Left forelimb (tissue), 1 donor: ENCODE measurements at regions not wholly inside any gene's neighbourhood (a gene's known extent, or its start where the extent isn't known, plus 50 kb on each side); places are given as distances from the start of the nearest gene placed in this dataset.

ENCODE experiments used
- DNase-seq: peaks from one replicate; pipeline ENCODE4 v3.0.0-alpha.2; 2018; ENCODE audit warnings: low spot score

GRCh38 chr1:82491301-82492048 lies 690.7 kb downstream of the ADGRL2 start:
- DNase-seq, result no peak

- DNase-seq, result no peak
Observed at GRCh38 chr1:82487778-82488177, 687.0 kb downstream of the ADGRL2 start.

- no peak for DNase-seq
Observed at GRCh38 chr1:82486969-82487368, 686.2 kb downstream of the ADGRL2 start.

DNA sequence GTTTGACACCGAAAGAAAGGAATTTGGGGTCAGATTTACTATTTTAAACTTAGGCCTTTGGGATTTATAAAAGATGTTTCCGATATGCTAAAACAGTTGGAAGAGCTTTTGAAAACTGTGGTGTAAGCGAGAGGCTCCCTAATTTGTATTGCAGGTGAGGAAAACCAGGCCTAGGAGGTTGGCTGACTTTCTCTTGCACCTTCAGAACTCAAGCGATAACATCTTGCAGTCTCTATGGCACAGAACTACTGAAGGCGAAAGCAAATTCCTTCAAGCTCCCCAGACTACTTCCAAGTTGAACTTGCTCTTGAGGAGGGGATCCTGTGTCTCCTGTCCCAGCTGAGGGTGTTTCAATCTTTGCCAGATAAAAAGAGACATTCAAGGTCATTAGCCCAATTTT lies 685.7 kb downstream of the ADGRL2 start:
- DNase-seq, result no peak

DNA sequence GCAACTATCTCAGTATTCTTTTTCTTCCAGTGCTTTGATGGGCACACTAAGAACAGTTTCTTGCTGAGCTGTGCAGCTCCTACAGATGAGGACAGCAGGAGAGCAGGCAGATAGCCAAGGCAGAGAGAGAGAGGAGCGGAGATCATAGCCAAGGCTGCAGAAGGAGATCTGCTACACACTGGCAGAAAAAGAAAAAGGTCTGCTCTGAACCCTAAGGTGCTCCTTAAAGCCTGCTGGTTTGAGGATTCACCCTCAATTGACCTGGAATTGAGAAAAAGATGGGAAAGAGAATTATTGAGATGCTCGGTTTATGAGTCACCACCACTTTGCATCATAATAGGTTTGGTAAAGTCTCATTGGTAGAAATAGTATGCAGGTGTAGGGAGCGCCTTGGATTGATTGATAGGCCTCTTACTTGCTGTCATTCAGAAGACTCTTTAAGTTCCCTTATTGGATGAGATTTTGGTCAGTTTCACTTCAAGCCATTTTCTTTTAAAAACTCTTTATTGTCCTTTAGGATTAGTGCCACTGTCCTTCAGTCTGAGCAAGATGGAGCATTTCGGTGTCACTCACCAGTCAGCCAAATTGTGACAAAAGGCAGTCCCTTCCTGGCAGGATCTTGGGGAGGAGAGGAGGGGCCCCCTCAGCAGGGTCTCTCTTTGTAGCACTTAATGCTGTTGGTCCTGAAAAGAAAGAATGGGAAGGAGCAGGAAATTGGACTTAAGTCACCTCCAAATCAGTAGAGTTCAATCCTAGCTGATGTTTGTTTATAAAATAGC lies 685.0 kb downstream of the ADGRL2 start:
- DNase-seq, result peak; percentile 76

DNA sequence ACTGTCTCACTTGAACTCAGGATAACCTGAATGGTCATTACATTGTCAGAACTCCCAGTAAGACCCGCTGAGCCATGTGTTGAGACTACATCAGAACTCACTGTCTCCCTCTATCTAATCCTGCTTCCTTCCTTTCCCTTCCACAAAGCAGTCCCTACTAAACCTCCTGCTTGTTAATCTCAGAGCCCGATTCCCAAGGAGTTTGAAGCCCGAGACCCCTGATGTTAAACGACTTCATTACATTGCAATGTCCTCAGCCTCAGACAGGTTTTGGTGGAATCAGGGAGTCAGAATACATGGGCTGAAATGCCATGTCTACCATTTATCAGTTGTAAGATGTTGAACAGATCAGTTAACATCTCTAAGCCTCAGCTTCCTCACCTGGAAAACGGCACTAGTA lies 682.4 kb downstream of the ADGRL2 start:
- no peak for DNase-seq

- DNase-seq, result no peak
Observed at GRCh38 chr1:82478916-82479315, 678.2 kb downstream of the ADGRL2 start.

- DNase-seq, result no peak
Observed at GRCh38 chr1:82472489-82473131, 671.9 kb downstream of the ADGRL2 start.

DNA sequence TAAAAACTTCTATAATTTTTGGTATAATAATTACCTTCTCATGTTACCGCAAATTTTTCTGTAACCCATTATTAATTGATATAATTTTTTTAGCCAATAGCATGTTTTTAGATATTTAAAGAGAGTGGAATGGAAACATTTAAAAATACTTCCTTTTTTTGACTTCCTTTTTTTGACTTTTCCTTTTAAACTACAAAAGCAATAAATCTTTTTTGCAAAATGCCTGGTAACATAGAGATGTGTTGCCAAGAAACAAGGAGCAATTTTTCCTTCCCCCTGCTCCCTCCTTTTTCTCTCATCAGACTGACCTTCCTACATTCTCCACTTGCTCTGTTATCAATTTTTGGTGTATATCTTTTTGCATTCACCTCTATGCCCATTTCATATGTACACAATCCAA lies 666.2 kb downstream of the ADGRL2 start:
- DNase-seq, result no peak

- no peak for DNase-seq
Observed at GRCh38 chr1:82466416-82466815, 665.7 kb downstream of the ADGRL2 start.

- no peak for DNase-seq
Observed at GRCh38 chr1:82465024-82465423, 664.3 kb downstream of the ADGRL2 start.

DNA sequence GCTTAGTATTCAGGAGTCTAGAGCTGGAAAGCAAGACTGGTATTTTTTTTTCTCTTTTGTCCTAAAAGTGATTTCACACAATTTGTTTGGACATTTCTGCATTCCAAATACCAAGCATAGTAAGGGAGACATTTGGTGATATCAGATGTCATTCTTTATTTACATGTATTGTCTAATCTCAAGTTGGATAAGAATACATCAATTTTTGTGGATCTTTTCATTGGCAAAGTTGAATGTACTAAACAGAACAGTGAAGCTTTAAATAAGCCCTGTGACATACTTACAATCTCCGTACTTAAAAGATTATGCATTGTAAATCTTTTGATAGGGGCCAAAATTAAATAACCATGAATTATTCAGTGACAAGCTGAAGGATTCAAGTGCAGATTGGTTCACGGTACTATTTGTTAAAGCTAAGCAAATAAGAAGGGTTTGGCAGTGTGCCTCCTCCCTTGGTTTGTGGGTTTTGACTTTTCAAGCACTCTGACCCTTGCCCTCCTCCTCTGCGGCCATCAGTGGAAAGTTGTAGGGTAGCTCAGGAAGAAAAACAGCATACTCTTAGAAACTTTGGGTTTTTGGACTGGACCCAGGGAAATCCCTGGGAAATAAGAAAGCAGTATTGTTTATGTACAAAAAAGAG lies 663.7 kb downstream of the ADGRL2 start:
- no peak for DNase-seq

GRCh38 chr1:82463951-82464350 lies 663.2 kb downstream of the ADGRL2 start:
- no peak for DNase-seq

DNA sequence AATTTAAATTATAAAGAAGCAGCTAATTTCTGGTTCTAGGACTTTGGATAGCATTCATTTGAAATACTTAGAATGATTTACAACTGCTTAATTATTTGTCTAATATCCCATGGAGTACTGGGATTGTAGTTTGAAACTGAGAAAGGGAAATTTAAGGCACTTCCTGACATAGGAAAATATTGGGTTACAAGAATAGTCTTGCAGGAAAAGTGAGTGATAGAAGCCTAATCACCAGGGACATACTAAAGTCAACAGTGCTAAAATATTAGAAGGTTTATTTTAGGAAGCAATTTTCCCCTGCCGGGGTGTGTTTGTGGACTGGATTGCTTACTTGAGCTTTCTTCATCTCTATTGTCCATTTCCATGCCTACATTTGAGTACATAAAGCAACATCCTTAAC lies 661.6 kb downstream of the ADGRL2 start:
- DNase-seq, result no peak

DNA sequence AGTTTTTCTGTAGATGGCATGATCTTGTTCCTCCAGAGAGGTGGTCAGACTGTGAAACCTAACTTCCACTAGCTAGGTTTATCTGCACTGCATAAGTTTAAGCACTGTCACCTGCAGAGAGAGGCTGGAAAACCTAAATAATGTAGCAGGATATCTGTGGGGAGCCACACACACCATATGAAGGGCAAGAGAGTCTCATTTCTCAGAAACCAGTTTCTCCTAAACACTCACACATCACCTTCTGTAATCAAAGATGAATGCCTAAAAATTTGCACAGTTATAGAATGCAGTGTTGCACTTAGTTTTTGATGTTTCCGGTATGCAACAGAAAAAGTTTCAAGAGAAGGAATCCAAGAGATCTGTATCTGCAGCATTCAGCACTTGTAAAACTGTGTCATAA lies 654.6 kb downstream of the ADGRL2 start:
- DNase-seq, result no peak

GRCh38 chr1:82454431-82454830 lies 653.7 kb downstream of the ADGRL2 start:
- DNase-seq, result no peak

DNA sequence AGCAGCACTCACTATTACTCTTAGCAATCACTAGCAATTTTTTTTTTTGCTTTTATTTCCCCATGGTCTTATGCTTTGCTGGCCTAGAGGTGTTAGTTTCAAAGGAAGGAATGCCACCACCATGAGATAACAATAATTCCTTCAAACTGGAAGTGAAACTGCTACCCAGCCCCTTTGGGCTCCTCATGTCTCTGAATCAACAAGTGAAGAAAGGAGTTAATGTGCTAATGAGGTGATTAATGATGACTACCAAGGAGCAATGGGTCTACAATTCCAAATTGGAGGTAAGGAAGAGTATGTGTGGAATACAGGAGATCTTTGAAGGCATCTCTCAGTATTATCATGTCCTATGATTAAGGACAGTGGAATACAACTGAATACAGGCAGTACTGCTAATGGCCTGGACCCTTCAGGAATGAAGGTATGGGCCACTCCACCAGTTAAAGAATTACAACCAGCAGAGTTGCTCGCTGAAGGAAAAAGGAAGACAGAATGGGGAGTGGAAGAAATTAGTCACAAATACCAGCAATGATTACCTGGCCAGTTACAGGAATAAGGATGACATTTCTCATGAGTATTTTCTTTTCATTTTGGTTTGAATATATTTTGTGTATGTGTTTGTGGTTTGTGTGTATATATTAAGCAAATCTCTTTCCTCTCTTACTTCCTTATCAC lies 652.9 kb downstream of the ADGRL2 start:
- DNase-seq, result no peak

DNA sequence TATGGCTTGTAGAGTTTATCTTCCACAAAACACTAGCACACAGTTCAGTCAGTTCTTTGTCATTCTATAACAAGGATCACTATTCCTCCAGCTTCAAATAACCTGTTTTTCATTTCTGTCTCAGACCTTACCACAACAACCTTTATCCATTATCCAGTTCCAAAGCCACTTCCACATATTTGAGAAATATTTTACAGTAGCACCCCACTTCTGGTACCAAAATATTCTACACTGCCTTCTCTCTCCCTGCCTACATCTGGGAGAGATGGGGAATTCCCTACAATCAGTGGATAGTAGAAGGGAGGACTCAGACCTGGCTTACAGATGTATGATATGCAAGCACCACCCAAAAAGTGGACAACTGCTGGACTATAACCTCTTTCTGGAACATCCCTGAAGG lies 651.4 kb downstream of the ADGRL2 start:
- DNase-seq, result no peak

DNA sequence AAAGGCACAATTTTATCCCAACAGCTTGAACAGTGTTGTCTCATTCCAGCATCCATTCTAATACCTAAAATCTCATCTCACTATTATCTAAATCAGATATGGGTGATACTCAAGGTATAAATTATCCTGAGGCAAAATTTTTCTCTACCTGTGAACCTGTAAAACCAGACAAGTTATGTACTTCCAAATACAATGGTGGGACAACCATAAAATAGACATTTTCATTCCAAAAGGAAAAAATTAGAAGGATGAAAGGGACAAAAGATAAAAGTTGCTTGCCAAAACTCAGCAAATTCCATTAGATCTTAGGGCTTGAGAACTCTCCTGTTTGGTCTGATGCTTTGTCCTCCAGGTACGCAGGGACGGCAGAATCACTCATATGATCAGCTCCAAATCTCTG lies 650.5 kb downstream of the ADGRL2 start:
- no peak for DNase-seq

DNA sequence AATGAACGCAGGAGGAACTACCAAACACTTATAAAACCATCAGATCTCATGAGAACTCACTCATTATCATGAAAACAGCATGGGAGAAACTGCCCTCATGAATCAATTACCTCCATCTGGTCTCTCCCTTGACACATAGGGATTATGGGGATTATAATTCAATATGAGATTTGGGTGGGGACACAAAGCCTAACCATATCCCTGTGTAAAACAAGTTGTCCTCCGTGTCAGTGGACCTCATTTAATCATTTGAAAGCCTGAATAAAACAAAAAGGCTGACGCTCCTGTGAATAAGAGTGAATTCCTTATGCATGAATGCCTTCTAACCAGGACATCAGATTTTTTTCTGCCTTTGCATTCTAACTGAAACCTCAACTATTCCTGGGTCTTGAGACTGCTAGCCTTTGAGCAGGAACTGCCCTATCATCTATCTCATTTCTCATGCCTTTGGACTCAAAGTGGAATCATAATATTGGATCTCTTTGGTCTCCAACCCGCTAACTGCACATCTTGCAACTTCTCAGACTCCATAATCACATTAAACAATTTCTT lies 648.8 kb downstream of the ADGRL2 start:
- no peak for DNase-seq

GRCh38 chr1:82446955-82447354 lies 646.2 kb downstream of the ADGRL2 start:
- DNase-seq, result no peak

DNA sequence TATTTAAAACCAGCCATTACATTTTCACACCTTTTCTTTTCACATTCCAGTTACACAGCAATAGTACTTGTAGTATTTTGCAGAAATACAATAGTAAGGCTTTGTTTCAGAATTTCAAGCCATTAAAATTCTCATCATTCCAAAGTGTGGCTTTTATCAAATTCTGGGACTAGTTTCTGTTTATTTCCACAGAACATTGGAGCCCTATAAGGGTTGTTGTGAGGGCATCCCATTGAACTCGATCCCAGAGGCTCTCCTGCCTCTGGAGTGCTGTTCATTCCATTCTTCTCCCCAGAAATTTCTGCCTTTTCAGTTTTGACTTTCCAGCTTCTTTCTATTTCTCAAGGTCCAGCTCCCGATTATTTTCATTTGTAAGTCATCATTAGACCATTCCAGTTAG lies 645.5 kb downstream of the ADGRL2 start:
- no peak for DNase-seq
